NCI-H2227 (cell line): ENCODE measurements at regions not wholly inside any gene's neighbourhood (a gene's known extent, or its start where the extent isn't known, plus 50 kb on each side); places are given as distances from the start of the nearest gene placed in this dataset.
A peak's percentile ranks its signal among the peaks of the same experiment; 100 is the strongest.

Experiments used
- DNase-seq: peaks from one replicate; lab custom pipeline; 2025; ENCODE audit not compliant: unreplicated experiment; lab: John Stamatoyannopoulos, UW

- DNase-seq, result no peak
These were observed 64.6 kb upstream of the UBE2E1 start for GRCh38 chr3:23741036-23741706.

- DNase-seq, result no peak
These were observed 62.5 kb upstream of the UBE2E1 start for GRCh38 chr3:23743141-23743784.

GRCh38 chr3:23746441-23746840, 59.3 kb upstream of the UBE2E1 start:
- DNase-seq, result no peak

GRCh38 chr3:23747841-23748240, 57.9 kb upstream of the UBE2E1 start:
- DNase-seq, result peak; percentile 36

- DNase-seq, result no peak
These were observed 57.2 kb upstream of the UBE2E1 start for GRCh38 chr3:23748398-23749110.

- DNase-seq, result no peak
These were observed 56.1 kb upstream of the UBE2E1 start for GRCh38 chr3:23749609-23750008.

GRCh38 chr3:23750573-23751210, 55.1 kb upstream of the UBE2E1 start:
- peak; percentile 50 for DNase-seq

- DNase-seq, result peak; percentile 72
These were observed 54.5 kb upstream of the UBE2E1 start for GRCh38 chr3:23751212-23751723.

GRCh38 chr3:23752126-23752525, 53.6 kb upstream of the UBE2E1 start:
- no peak for DNase-seq

GRCh38 chr3:23754215-23754614, 51.5 kb upstream of the UBE2E1 start:
- DNase-seq, result no peak
